Endodermal cell (in vitro differentiated cells): ENCODE measurements at regions not wholly inside any gene's neighbourhood (a gene's known extent, or its start where the extent isn't known, plus 50 kb on each side); places are given as distances from the start of the nearest gene placed in this dataset.
"Not testable (repeated sequence)": the region's sequence is repeated elsewhere in the genome, so short reads cannot be mapped to it uniquely, and the experiment has no call there.

ENCODE experiments used
- DNase-seq: peaks from one replicate; pipeline ENCODE4 v3.0.0-alpha.2; 2017
- H3K27ac ChIP-seq: 2 replicates; pipeline ENCODE4 v1.5.1; 2013; ENCODE audit warnings: mild to moderate bottlenecking, low read depth, low read length, moderate library complexity
- H3K27me3 ChIP-seq: 2 replicates; pipeline ENCODE4 v1.6.1; 2013; ENCODE audit warnings: mild to moderate bottlenecking, low read length, moderate library complexity; ENCODE audit not compliant: insufficient read depth, control insufficient read depth, poor library complexity, severe bottlenecking
- H3K36me3 ChIP-seq: 2 replicates; pipeline ENCODE4 v1.7.0; 2013; ENCODE audit warnings: mild to moderate bottlenecking, low read length, moderate library complexity; ENCODE audit not compliant: control insufficient read depth, insufficient read depth
- H3K4me1 ChIP-seq: one replicate; pipeline ENCODE4 v1.7.0; 2013; ENCODE audit warnings: low read length; ENCODE audit not compliant: control insufficient read depth, insufficient read depth
- H3K4me3 ChIP-seq: 2 replicates; pipeline ENCODE4 v1.5.1; 2013; ENCODE audit warnings: mild to moderate bottlenecking, low read length, moderate library complexity
- H3K9ac ChIP-seq: 2 replicates; pipeline ENCODE4 v1.6.1; 2013; ENCODE audit warnings: mild to moderate bottlenecking, low read length, moderate library complexity; ENCODE audit not compliant: poor library complexity, severe bottlenecking; ENCODE audit errors: extremely low read depth
- H3K9me3 ChIP-seq: 2 replicates; pipeline ENCODE4 v1.6.1; 2013; ENCODE audit warnings: mild to moderate bottlenecking, low read length, moderate library complexity; ENCODE audit not compliant: control insufficient read depth
- H3K27ac Mint-ChIP-seq: 2 replicates; pipeline ENCODE4 v1.8.0; 2020; ENCODE audit warnings: mixed read lengths
- H3K27me3 Mint-ChIP-seq: 2 replicates; pipeline ENCODE4 v1.8.0; 2021; ENCODE audit warnings: mild to moderate bottlenecking, mixed read lengths; ENCODE audit not compliant: insufficient read depth
- H3K36me3 Mint-ChIP-seq: 2 replicates; pipeline ENCODE4 v1.8.0; 2020; ENCODE audit warnings: low read depth, mixed read lengths
- H3K4me1 Mint-ChIP-seq: 2 replicates; pipeline ENCODE4 v1.8.0; 2020; ENCODE audit warnings: mixed read lengths
- H3K4me3 Mint-ChIP-seq: 2 replicates; pipeline ENCODE4 v1.8.0; 2020; ENCODE audit warnings: mild to moderate bottlenecking, moderate library complexity, mixed read lengths
- H3K9me3 Mint-ChIP-seq: 2 replicates; pipeline ENCODE4 v1.8.0; 2020; ENCODE audit warnings: mild to moderate bottlenecking, mixed read lengths
- CTCF ChIP-seq: fragments of 200-600 bp; sonication (generic); conservative IDR thresholded peaks from 2 replicates; pipeline ENCODE4 v1.5.0; 2021; ENCODE audit warnings: antibody characterized with exemption, mild to moderate bottlenecking
- WGBS, 2 experiments: methylation state at CpG; one replicate each; pipeline versions ENCODE4 v1.1.5 to v1.1.7; 2013; ENCODE audit warnings: missing lambda C conversion rate in 2 of 2, mixed read lengths in 1 of 2; ENCODE audit not compliant: insufficient coverage in 1 of 2, insufficient read length in 1 of 2; 5-methylcytosine and 5-hydroxymethylcytosine counted together

- no peaks in the 10 kb centered on the region for H3K36me3 ChIP-seq
- H3K27me3 Mint-ChIP-seq: no peaks in the 10 kb centered on the region
Observed at GRCh38 chr2:186384226-186384625, 101.8 kb upstream of the ZC3H15 start.

GRCh38 chr2:186385638-186386201 is 100.3 kb upstream of the ZC3H15 start:
- H3K27ac Mint-ChIP-seq, H3K27me3 Mint-ChIP-seq, H3K36me3 ChIP-seq, H3K27me3 ChIP-seq, H3K36me3 Mint-ChIP-seq, H3K4me1 ChIP-seq, H3K27ac ChIP-seq, H3K4me1 Mint-ChIP-seq, H3K9ac ChIP-seq, H3K4me3 ChIP-seq, DNase-seq, H3K4me3 Mint-ChIP-seq: not testable (repeated sequence)
- H3K9me3 ChIP-seq: peaks cover 17% of the 10 kb centered on the region
- 92 to 93% methylated on average over 3 to 4 of the region's 4 CpGs for WGBS, 2 experiments
- H3K9me3 Mint-ChIP-seq: peaks cover 27% of the 10 kb centered on the region

More at GRCh38 chr2:186384226-186384625, 101.8 kb upstream of the ZC3H15 start:
- H3K4me3 ChIP-seq: no peak overlapping the region
- Mint-ChIP-seq H3K4me3 (no peak overlapping the region), H3K4me1 (no peaks in the 10 kb centered on the region), H3K9me3 (peaks cover 24% of the 10 kb centered on the region), H3K36me3 (peaks cover 9% of the 10 kb centered on the region), H3K27ac (no peak overlapping the region)
- no peak for DNase-seq
- H3K9me3 ChIP-seq: peaks cover 17% of the 10 kb centered on the region
- no peak overlapping the region for H3K9ac ChIP-seq
- H3K4me1 ChIP-seq: no peaks in the 10 kb centered on the region
- H3K27me3 ChIP-seq: no peaks in the 10 kb centered on the region
- H3K27ac ChIP-seq: no peak overlapping the region
- no peak for TF ChIP-seq CTCF

GRCh38 chr2:186399082-186399644 is 86.9 kb upstream of the ZC3H15 start:
- TF ChIP-seq CTCF: no peak
- no peak overlapping the region for H3K27ac Mint-ChIP-seq
- H3K36me3 Mint-ChIP-seq: no peaks in the 10 kb centered on the region
- no peaks in the 10 kb centered on the region for H3K27me3 Mint-ChIP-seq
- 87 to 93% methylated on average over 3 to 4 of the region's 4 CpGs for WGBS, 2 experiments
- Histone ChIP-seq H3K4me1 (no peaks in the 10 kb centered on the region), H3K9ac (no peak overlapping the region), H3K27me3 (no peaks in the 10 kb centered on the region), H3K27ac (no peak overlapping the region), H3K9me3 (no peaks in the 10 kb centered on the region), H3K36me3 (no peaks in the 10 kb centered on the region), H3K4me3 (no peak overlapping the region)
- DNase-seq: no peak
- no peak overlapping the region for H3K4me3 Mint-ChIP-seq
- no peaks in the 10 kb centered on the region for H3K4me1 Mint-ChIP-seq
- H3K9me3 Mint-ChIP-seq: peaks cover 5% of the 10 kb centered on the region

- no peaks in the 10 kb centered on the region for H3K4me1 ChIP-seq
Observed at GRCh38 chr2:186405842-186406241, 80.2 kb upstream of the ZC3H15 start.

More at GRCh38 chr2:186405842-186406241, 80.2 kb upstream of the ZC3H15 start:
- H3K4me1 Mint-ChIP-seq: no peaks in the 10 kb centered on the region
- Histone ChIP-seq H3K27ac (no peak overlapping the region), H3K9me3 (no peaks in the 10 kb centered on the region), H3K4me3 (no peak overlapping the region), H3K27me3 (no peaks in the 10 kb centered on the region), H3K9ac (no peak overlapping the region), H3K36me3 (no peaks in the 10 kb centered on the region)
- H3K27ac Mint-ChIP-seq: no peak overlapping the region
- no peak for TF ChIP-seq CTCF
- no peaks in the 10 kb centered on the region for H3K9me3 Mint-ChIP-seq
- H3K36me3 Mint-ChIP-seq: no peaks in the 10 kb centered on the region
- H3K4me3 Mint-ChIP-seq: no peak overlapping the region
- no peak for DNase-seq
- H3K27me3 Mint-ChIP-seq: no peaks in the 10 kb centered on the region
